GM21723 (cell line): ENCODE measurements at regions not wholly inside any gene's neighbourhood (a gene's known extent, or its start where the extent isn't known, plus 50 kb on each side); places are given as distances from the start of the nearest gene placed in this dataset.
A peak's percentile ranks its signal among the peaks of the same experiment; 100 is the strongest.
"Not testable (repeated sequence)": the region's sequence is repeated elsewhere in the genome, so short reads cannot be mapped to it uniquely, and the experiment has no call there.

Experiments
- ATAC-seq: cut with Tn5 transposase; IDR thresholded peaks from one replicate; pipeline ENCODE4 v1.9.1; 2021; ENCODE audit warnings: mild to moderate bottlenecking, moderate library complexity; ENCODE audit not compliant: unreplicated experiment

- not testable (repeated sequence) for ATAC-seq
These were observed 136.6 kb upstream of the PROKR2 start for GRCh38 chr20:5453316-5453715.

GRCh38 chr20:5452691-5453090, 135.9 kb upstream of the PROKR2 start:
- ATAC-seq = not testable (repeated sequence)

- ATAC-seq = not testable (repeated sequence)
These were observed 135.5 kb upstream of the PROKR2 start for GRCh38 chr20:5452286-5452685.

- ATAC-seq = no peak
These were observed 135.0 kb upstream of the PROKR2 start for GRCh38 chr20:5451643-5452210.

GRCh38 chr20:5448449-5449118, 131.8 kb upstream of the PROKR2 start:
- ATAC-seq = no peak

GRCh38 chr20:5447188-5447587, 130.4 kb upstream of the PROKR2 start:
- ATAC-seq = no peak

GRCh38 chr20:5445611-5446010, 128.9 kb upstream of the PROKR2 start:
- no peak for ATAC-seq

- no peak for ATAC-seq
These were observed 125.3 kb upstream of the PROKR2 start for GRCh38 chr20:5442101-5442500.

- ATAC-seq = no peak
These were observed 117.4 kb upstream of the PROKR2 start for GRCh38 chr20:5434116-5434515.

GRCh38 chr20:5433352-5433751, 116.6 kb upstream of the PROKR2 start:
- no peak for ATAC-seq

GRCh38 chr20:5432030-5432429, 115.3 kb upstream of the PROKR2 start:
- ATAC-seq = no peak

GRCh38 chr20:5430670-5431069, 113.9 kb upstream of the PROKR2 start:
- ATAC-seq = no peak

GRCh38 chr20:5426026-5426425, 109.3 kb upstream of the PROKR2 start:
- ATAC-seq = no peak

- ATAC-seq = no peak
These were observed 99.3 kb upstream of the PROKR2 start for GRCh38 chr20:5416086-5416485.

GRCh38 chr20:5413394-5413793, 96.6 kb upstream of the PROKR2 start:
- no peak for ATAC-seq

- no peak for ATAC-seq
These were observed 93.7 kb upstream of the PROKR2 start for GRCh38 chr20:5410470-5410869.

- peak; percentile 81 for ATAC-seq
These were observed 86.3 kb upstream of the PROKR2 start for GRCh38 chr20:5402903-5403531.

- no peak for ATAC-seq
These were observed 84.6 kb upstream of the PROKR2 start for GRCh38 chr20:5401277-5401875.

GRCh38 chr20:5400164-5400762, 83.5 kb upstream of the PROKR2 start:
- no peak for ATAC-seq

GRCh38 chr20:5397393-5397792, 80.6 kb upstream of the PROKR2 start:
- ATAC-seq = no peak

- no peak for ATAC-seq
These were observed 79.4 kb upstream of the PROKR2 start for GRCh38 chr20:5395932-5396727.
